Suprapubic skin (tissue), 4 donors: ENCODE measurements at regions not wholly inside any gene's neighbourhood (a gene's known extent, or its start where the extent isn't known, plus 50 kb on each side); places are given as distances from the start of the nearest gene placed in this dataset.

Experiments
- DNase-seq, 2 donors: peaks; one replicate each; pipeline ENCODE4 v3.0.0-alpha.2; 2019; ENCODE audit warnings: low spot score in 2 of 2
- H3K27ac ChIP-seq: fragments of 200-600 bp; sonication (generic); one replicate; pipeline ENCODE4 v1.5.1; 2019
- H3K27me3 ChIP-seq: fragments of 200-600 bp; sonication (generic); one replicate; pipeline ENCODE4 v1.5.1; 2019
- H3K36me3 ChIP-seq: fragments of 200-600 bp; sonication (generic); one replicate; pipeline ENCODE4 v1.5.1; 2019
- H3K4me1 ChIP-seq: fragments of 200-600 bp; sonication (generic); one replicate; pipeline ENCODE4 v1.5.1; 2019
- H3K4me3 ChIP-seq: fragments of 200-600 bp; sonication (generic); one replicate; pipeline ENCODE4 v1.5.1; 2019; ENCODE audit warnings: mild to moderate bottlenecking
- H3K9me3 ChIP-seq: fragments of 200-600 bp; sonication (generic); one replicate; pipeline ENCODE4 v1.5.1; 2019
- EP300 ChIP-seq: sonication (generic); formaldehyde crosslinking; IDR thresholded peaks from one replicate; pipeline ENCODE4 v1.6.1; 2017; ENCODE audit warnings: antibody characterized with exemption
- POLR2A ChIP-seq, 2 donors: fragments of 450-650 bp; IDR thresholded peaks; one replicate each; pipeline ENCODE4 v1.6.1; 2017; ENCODE audit warnings: antibody characterized with exemption in 2 of 2, mild to moderate bottlenecking in 2 of 2, moderate library complexity in 2 of 2
- POLR2AphosphoS5 ChIP-seq, 3 donors: sonication (generic); formaldehyde crosslinking; IDR thresholded peaks; one replicate each; pipeline ENCODE4 v1.6.1; 2017; ENCODE audit warnings: antibody characterized with exemption in 3 of 3
- WGBS: methylation state at CpG from one replicate; pipeline ENCODE4 v1.1.5; 2018; 5-methylcytosine and 5-hydroxymethylcytosine counted together
- TF ChIP-seq, protein P1 (sequence below), 2 donors: fragments of 200-600 bp in 1 of 2; fragments of 450-650 bp in 1 of 2; sonication (generic) in 1 of 2; IDR thresholded peaks; one replicate each; pipeline ENCODE4 v1.5.1; 2016 to 2019; ENCODE audit warnings: antibody characterized with exemption in 2 of 2, mild to moderate bottlenecking in 1 of 2, moderate library complexity in 1 of 2

DNA sequence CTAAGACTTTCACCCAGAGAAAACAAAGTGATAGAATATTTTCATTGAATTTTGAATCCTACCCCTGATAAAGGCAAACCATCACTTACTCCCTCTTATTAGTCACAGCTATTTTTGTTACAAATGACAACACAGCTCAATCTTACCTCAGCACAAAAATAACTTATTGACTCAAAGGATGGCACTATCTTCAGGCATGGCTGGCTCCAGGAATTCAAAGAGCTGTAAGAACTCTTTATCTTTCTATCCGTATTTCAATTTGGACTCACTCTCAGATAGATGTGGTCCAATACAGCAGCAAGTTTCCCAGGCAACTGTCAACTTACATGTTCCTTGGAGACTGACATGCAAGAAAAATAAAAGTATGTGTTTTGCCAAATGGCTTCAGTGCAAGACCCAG lies 709.4 kb upstream of the MDGA2 start:
- H3K27ac ChIP-seq: no peak overlapping the region
- WGBS: 63% methylated on average over 1 of the region's 1 CpG
- H3K36me3 ChIP-seq: no peaks in the 10 kb centered on the region
- TF ChIP-seq EP300 (no peak), POLR2AphosphoS5 (IDR thresholded peaks at IDR 0.05) (no peak), POLR2A (IDR thresholded peaks at IDR 0.05) (no peak)
- TF ChIP-seq, protein P1, sequence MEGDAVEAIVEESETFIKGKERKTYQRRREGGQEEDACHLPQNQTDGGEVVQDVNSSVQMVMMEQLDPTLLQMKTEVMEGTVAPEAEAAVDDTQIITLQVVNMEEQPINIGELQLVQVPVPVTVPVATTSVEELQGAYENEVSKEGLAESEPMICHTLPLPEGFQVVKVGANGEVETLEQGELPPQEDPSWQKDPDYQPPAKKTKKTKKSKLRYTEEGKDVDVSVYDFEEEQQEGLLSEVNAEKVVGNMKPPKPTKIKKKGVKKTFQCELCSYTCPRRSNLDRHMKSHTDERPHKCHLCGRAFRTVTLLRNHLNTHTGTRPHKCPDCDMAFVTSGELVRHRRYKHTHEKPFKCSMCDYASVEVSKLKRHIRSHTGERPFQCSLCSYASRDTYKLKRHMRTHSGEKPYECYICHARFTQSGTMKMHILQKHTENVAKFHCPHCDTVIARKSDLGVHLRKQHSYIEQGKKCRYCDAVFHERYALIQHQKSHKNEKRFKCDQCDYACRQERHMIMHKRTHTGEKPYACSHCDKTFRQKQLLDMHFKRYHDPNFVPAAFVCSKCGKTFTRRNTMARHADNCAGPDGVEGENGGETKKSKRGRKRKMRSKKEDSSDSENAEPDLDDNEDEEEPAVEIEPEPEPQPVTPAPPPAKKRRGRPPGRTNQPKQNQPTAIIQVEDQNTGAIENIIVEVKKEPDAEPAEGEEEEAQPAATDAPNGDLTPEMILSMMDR (IDR thresholded peaks at IDR 0.05): no peak
- no peaks in the 10 kb centered on the region for H3K4me1 ChIP-seq
- H3K9me3 ChIP-seq: no peaks in the 10 kb centered on the region
- no peaks in the 10 kb centered on the region for H3K27me3 ChIP-seq
- H3K4me3 ChIP-seq: no peak overlapping the region
- no peak for DNase-seq

DNA sequence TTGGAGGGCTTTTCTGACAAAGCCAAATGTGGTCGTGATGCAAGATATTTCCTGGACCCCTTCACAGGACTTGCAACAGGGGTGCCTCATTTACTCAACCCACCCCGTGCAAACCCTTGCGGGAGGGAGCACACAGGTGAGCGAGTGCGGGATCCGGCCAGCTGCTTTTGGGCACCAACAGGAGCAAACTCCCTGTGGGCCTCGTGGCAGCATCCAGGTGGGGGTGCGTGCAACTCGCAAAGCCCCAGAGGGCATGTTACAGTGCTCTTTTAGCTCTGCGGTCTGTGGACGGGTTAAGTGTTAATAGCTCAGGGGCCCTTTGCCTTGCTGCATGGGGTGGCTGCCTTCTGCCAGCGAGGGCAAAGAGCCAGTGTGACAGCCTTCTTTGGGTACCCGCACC lies 707.6 kb upstream of the MDGA2 start:
- DNase-seq: no peak
- no peak for TF ChIP-seq POLR2AphosphoS5 (IDR thresholded peaks at IDR 0.05)
- TF ChIP-seq, protein P1 (IDR thresholded peaks at IDR 0.05): no peak
- no peak for TF ChIP-seq POLR2A (IDR thresholded peaks at IDR 0.05)
- no peak for TF ChIP-seq EP300
- Histone ChIP-seq H3K4me1 (no peaks in the 10 kb centered on the region), H3K27ac (no peak overlapping the region), H3K36me3 (no peaks in the 10 kb centered on the region), H3K4me3 (no peak overlapping the region), H3K27me3 (no peaks in the 10 kb centered on the region), H3K9me3 (no peaks in the 10 kb centered on the region)
- 90% methylated on average over 13 of the region's 13 CpGs for WGBS

DNA sequence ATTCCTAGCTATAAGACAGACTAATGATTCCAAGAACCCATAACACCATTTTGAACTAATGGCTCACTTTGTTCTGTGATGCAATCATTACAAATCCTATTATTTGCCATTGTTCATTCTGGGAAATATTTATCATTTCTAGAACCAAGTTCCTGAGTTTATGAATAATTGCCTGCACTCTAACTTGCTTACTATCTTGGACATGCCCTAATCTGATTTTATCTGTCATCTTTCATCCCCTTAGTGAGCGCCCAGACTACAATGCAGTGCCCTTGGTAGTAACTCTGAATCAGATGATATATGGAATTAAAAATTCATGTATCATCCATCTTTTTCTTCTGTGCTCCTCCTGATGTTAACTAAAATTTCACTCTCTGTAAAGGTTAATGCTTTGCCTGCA lies 703.1 kb upstream of the MDGA2 start:
- H3K36me3 ChIP-seq: no peaks in the 10 kb centered on the region
- no peak for DNase-seq
- H3K27me3 ChIP-seq: no peaks in the 10 kb centered on the region
- TF ChIP-seq POLR2A (IDR thresholded peaks at IDR 0.05) (no peak), EP300 (no peak), POLR2AphosphoS5 (IDR thresholded peaks at IDR 0.05) (no peak)
- TF ChIP-seq, protein P1 (IDR thresholded peaks at IDR 0.05): no peak
- H3K9me3 ChIP-seq: no peaks in the 10 kb centered on the region
- H3K27ac ChIP-seq: no peak overlapping the region
- no peak overlapping the region for H3K4me3 ChIP-seq
- H3K4me1 ChIP-seq: no peaks in the 10 kb centered on the region
- WGBS: 63% methylated on average over 1 of the region's 1 CpG

DNA sequence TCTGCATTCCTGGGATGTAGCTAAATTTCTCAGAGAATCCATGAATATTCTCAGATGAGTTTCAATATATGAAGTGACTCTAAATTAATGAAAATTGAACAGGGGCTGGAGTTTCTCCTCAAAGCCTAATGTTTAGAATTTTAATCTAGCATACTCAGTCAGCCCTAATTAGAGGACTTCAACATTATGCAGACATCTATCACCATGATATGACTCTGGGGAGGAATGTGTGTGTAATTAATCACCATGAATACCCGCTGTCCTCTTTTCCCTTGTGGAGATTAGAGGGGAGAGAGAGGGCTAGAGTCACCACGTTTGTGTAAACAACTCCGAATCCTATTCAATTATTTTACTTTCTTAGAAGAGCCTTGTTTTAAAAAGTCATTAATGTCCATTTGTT lies 698.6 kb upstream of the MDGA2 start:
- Histone ChIP-seq H3K9me3 (no peaks in the 10 kb centered on the region), H3K4me3 (no peak overlapping the region), H3K36me3 (no peaks in the 10 kb centered on the region), H3K4me1 (no peaks in the 10 kb centered on the region), H3K27ac (no peak overlapping the region), H3K27me3 (no peaks in the 10 kb centered on the region)
- WGBS: 19% methylated on average over 3 of the region's 3 CpGs
- DNase-seq: no peak
- TF ChIP-seq, protein P1 (IDR thresholded peaks at IDR 0.05): no peak
- TF ChIP-seq POLR2AphosphoS5 (IDR thresholded peaks at IDR 0.05): no peak
- no peak for TF ChIP-seq EP300
- no peak for TF ChIP-seq POLR2A (IDR thresholded peaks at IDR 0.05)

DNA sequence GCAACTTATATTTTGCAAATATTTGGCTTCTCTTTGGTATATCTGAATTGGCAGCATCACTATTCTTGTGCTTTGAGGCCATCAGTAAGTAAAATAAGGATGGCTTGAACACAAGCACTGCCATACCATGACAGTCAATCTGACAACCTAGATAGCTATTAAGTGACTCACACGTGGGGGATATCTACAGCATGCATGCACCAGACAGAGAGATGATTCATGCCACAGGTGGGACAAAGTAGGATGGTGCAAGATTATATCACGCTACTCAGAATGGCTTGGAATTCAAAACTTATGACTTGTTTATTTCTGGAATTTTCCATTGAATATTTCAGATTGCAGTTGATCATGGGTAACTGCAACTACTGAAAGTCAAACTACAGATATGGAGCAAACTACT lies 675.6 kb upstream of the MDGA2 start:
- no peak overlapping the region for H3K27ac ChIP-seq
- H3K36me3 ChIP-seq: no peaks in the 10 kb centered on the region
- 47% methylated on average over 2 of the region's 2 CpGs for WGBS
- no peak for DNase-seq
- H3K4me3 ChIP-seq: no peak overlapping the region
- H3K4me1 ChIP-seq: no peaks in the 10 kb centered on the region
- H3K27me3 ChIP-seq: no peaks in the 10 kb centered on the region
- no peak for TF ChIP-seq POLR2AphosphoS5 (IDR thresholded peaks at IDR 0.05)
- no peak for TF ChIP-seq EP300
- TF ChIP-seq, protein P1 (IDR thresholded peaks at IDR 0.05): no peak
- no peak for TF ChIP-seq POLR2A (IDR thresholded peaks at IDR 0.05)
- no peaks in the 10 kb centered on the region for H3K9me3 ChIP-seq
